Fibroblast of pulmonary artery (primary cell): ENCODE measurements at regions not wholly inside any gene's neighbourhood (a gene's known extent, or its start where the extent isn't known, plus 50 kb on each side); places are given as distances from the start of the nearest gene placed in this dataset.

Experiments
- DNase-seq: peaks from one replicate; pipeline ENCODE4 v3.0.0-alpha.2; 2010; ENCODE audit warnings: low read depth
- H3K4me3 ChIP-seq: replicated peaks from 2 replicates; pipeline ENCODE4 v1.5.1; 2011; ENCODE audit warnings: low read depth, mild to moderate bottlenecking, control low read depth, low read length, moderate library complexity
- CTCF ChIP-seq: IDR thresholded peaks from 2 replicates; pipeline ENCODE4 v1.5.1; 2011; ENCODE audit warnings: mild to moderate bottlenecking, control low read depth, low read length, inconsistent platforms; ENCODE audit errors: missing control alignments

- no peak for DNase-seq
- TF ChIP-seq CTCF = no peak
- no peak overlapping the region for H3K4me3 ChIP-seq
These were observed 78.5 kb upstream of the LARS2 start for GRCh38 chr3:45309876-45310275.

GRCh38 chr3:45311327-45311726, 77.0 kb upstream of the LARS2 start:
- H3K4me3 ChIP-seq = no peak overlapping the region
- no peak for DNase-seq
- TF ChIP-seq CTCF = no peak

- no peak for DNase-seq
- no peak for TF ChIP-seq CTCF
- no peak overlapping the region for H3K4me3 ChIP-seq
These were observed 76.2 kb upstream of the LARS2 start for GRCh38 chr3:45311953-45312801.

- TF ChIP-seq CTCF = no peak
- no peak for DNase-seq
These were observed 75.4 kb upstream of the LARS2 start for GRCh38 chr3:45312836-45313493.

GRCh38 chr3:45313743-45314403, 74.5 kb upstream of the LARS2 start:
- TF ChIP-seq CTCF = no peak
- no peak for DNase-seq
- H3K4me3 ChIP-seq = no peak overlapping the region

More at GRCh38 chr3:45312836-45313493, 75.4 kb upstream of the LARS2 start:
- H3K4me3 ChIP-seq = no peak overlapping the region

GRCh38 chr3:45317710-45318109, 70.7 kb upstream of the LARS2 start:
- no peak overlapping the region for H3K4me3 ChIP-seq
- no peak for DNase-seq
- no peak for TF ChIP-seq CTCF
